Right atrium auricular region (tissue), 2 donors: ENCODE measurements at regions not wholly inside any gene's neighbourhood (a gene's known extent, or its start where the extent isn't known, plus 50 kb on each side); places are given as distances from the start of the nearest gene placed in this dataset.

ENCODE experiments used
- DNase-seq: peaks from one replicate; pipeline ENCODE4 v3.0.0-alpha.2; 2019; ENCODE audit warnings: low spot score
- H3K27ac ChIP-seq, 2 donors: fragments of 200-600 bp; sonication (generic); 1 replicate in 1 of 2; 2 replicates in 1 of 2; pipeline ENCODE4 v1.5.1; 2016 to 2019
- H3K27me3 ChIP-seq, 2 donors: fragments of 200-600 bp; sonication (generic); one replicate each; pipeline versions ENCODE4 v1.5.1 to v1.6.0; 2017 to 2019
- H3K36me3 ChIP-seq: fragments of 200-600 bp; sonication (generic); one replicate; pipeline ENCODE4 v1.5.1; 2016
- H3K4me1 ChIP-seq, 2 donors: fragments of 200-600 bp; sonication (generic); one replicate each; pipeline versions ENCODE4 v1.5.1 to v1.6.0; 2017 to 2019
- H3K4me3 ChIP-seq, 2 donors: fragments of 200-600 bp; sonication (generic); 1 replicate in 1 of 2; 2 replicates in 1 of 2; pipeline ENCODE4 v1.5.1; 2017 to 2019; ENCODE audit warnings: mild to moderate bottlenecking in 1 of 2, moderate library complexity in 1 of 2
- H3K9me3 ChIP-seq, 2 donors: fragments of 200-600 bp; sonication (generic); one replicate each; pipeline ENCODE4 v1.5.1; 2019
- CTCF ChIP-seq, 2 donors: fragments of 200-600 bp; sonication (generic); IDR thresholded peaks; one replicate each; pipeline ENCODE4 v1.5.1; 2019; ENCODE audit warnings: antibody characterized with exemption in 2 of 2

DNA sequence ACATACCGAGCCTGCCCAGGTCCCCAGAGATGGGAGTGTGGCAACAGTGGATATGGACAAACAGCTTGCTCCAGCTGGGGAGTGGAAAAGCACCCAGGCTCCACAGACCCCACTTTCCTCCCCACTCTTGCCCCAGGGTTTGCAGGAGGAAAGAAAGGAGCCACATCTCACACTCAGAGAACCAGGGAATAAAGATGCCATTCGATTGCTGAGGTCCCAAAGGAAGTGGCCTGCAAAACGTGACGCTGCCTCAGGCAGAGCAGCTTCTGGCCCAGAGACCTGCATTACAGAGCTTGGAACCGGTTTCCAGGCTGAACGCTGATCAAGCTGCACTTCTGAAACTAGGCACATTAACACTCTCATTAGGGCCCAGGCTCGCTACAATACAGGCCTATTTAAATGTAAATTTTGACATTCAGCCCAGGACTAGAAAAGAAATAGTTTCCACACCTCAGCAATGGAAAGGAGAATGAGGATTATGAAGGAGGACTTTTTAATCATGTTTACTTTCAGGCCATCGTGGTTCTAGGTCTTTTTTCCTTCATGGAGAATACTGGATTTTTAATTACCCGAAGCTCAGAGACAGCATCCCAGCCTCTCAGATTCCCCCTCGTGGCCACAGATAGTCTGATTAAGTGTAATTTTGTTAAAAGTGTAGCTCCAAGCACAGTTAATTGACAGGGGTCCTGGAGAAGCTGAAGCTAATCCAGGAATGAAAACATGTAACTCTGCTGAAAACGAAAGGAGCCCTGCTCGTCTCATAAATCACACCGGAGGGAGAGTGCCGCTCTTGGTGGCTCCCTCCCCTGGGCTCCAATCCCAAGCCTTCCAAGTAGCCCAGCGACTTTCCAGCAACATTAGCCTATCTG is 221.3 kb upstream of the RAB6C start:
- no peaks in the 10 kb centered on the region for H3K4me1 ChIP-seq
- TF ChIP-seq CTCF (IDR thresholded peaks at IDR 0.05): no peak
- no peak for DNase-seq
- peak overlapping the region in 1 of 2 donors; percentile 3 for H3K27ac ChIP-seq
- no peaks in the 10 kb centered on the region for H3K27me3 ChIP-seq
- no peaks in the 10 kb centered on the region for H3K9me3 ChIP-seq
- H3K36me3 ChIP-seq: no peaks in the 10 kb centered on the region
- peak overlapping the region; percentile 15 to 40 for H3K4me3 ChIP-seq

DNA sequence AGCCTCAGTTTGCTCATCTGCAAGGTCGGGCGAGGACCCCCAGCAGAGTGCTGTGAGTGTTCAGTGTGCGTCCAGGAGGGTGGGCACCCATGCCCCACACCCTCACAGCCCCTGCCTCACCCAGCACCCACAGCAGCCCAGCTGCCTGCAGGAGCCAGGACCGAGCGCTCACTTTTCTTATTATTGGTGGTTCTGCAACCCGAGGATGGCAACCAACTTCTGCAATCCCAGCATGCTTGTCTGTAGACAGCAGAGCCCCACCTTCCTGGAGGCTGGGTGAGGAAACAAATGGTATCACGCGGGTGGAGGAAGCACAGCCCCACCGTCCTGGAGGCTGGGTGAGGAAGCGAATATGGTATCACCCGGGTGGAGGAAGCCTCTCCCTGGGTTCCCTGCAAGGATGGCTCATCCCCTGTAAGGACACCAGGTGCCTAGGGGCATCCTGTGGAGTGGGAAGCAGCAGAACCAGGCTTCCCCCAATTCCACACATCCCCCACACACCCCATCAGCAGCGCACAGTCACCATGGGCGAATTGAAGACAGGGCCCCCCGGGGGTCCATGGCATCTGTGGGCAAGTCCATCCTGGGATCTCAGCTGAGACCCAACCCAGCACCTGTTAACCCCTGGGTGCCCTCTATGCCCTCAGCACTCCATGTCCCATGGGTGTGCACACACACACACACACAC is 220.5 kb upstream of the RAB6C start:
- Histone ChIP-seq H3K4me1 (no peaks in the 10 kb centered on the region), H3K36me3 (no peaks in the 10 kb centered on the region), H3K9me3 (no peaks in the 10 kb centered on the region), H3K27me3 (no peaks in the 10 kb centered on the region), H3K4me3 (peak overlapping the region; percentile 15 to 40), H3K27ac (peak overlapping the region in 1 of 2 donors; percentile 3)
- DNase-seq: no peak
- TF ChIP-seq CTCF (IDR thresholded peaks at IDR 0.05): no peak

GRCh38 chr2:129759472-129760010 is 219.9 kb upstream of the RAB6C start:
- no peak for TF ChIP-seq CTCF (IDR thresholded peaks at IDR 0.05)
- H3K36me3 ChIP-seq: no peaks in the 10 kb centered on the region
- no peaks in the 10 kb centered on the region for H3K4me1 ChIP-seq
- no peaks in the 10 kb centered on the region for H3K9me3 ChIP-seq
- H3K27ac ChIP-seq: no peak overlapping the region
- H3K4me3 ChIP-seq: no peak overlapping the region
- DNase-seq: peak; percentile 13
- no peaks in the 10 kb centered on the region for H3K27me3 ChIP-seq

DNA sequence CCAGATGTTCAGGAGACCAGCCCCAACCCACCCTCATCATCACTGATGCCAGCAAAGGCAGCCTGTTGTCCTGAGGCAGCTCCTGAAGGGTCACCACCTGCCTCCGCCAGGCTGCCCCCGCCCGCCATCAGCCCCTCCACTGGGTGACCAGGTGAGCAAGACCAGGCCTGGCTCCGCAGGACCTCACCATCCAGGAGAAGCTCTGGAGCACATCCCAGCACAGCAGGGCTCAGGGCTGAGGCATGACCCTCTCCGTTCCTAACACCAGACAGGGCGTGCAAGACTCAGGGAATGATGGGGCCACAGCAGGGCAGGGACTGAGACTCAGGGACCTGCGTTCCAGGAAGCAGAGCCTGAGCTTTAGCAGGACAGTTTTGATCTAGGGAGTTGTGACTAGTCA is 218.8 kb upstream of the RAB6C start:
- Histone ChIP-seq H3K27ac (no peak overlapping the region), H3K27me3 (no peaks in the 10 kb centered on the region), H3K9me3 (no peaks in the 10 kb centered on the region), H3K4me1 (no peaks in the 10 kb centered on the region), H3K4me3 (no peak overlapping the region), H3K36me3 (no peaks in the 10 kb centered on the region)
- no peak for TF ChIP-seq CTCF (IDR thresholded peaks at IDR 0.05)
- peak; percentile 47 for DNase-seq

DNA sequence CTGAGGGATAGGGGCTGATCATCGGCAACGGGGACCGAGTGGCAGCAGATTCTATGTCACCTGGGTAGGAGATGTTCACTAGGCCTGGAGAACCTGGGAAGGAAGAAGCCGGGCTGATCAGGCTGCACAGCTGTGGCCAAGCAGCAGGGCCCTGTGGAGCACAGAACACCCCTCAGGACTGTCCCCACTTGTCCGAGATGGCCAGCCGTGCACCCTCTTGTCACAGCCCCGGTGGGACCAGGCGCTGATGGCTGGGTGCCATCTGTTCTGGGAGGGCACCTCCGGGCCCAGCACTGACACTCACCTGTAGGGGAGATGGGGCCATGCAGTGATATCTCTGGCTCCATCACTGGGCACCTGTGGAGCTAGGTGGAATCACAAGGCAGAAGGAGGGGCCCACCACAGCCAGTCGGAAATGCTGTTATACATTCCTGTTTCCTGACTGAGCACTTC is 217.9 kb upstream of the RAB6C start:
- H3K9me3 ChIP-seq: no peaks in the 10 kb centered on the region
- DNase-seq: no peak
- H3K4me3 ChIP-seq: no peak overlapping the region
- H3K36me3 ChIP-seq: no peaks in the 10 kb centered on the region
- no peaks in the 10 kb centered on the region for H3K27me3 ChIP-seq
- no peak for TF ChIP-seq CTCF (IDR thresholded peaks at IDR 0.05)
- no peak overlapping the region for H3K27ac ChIP-seq
- no peaks in the 10 kb centered on the region for H3K4me1 ChIP-seq
